Stimulated activated CD4-positive, alpha-beta T cell treated with anti-CD3 and anti-CD28 coated beads, TNF-alpha, amount 100 ng/mL, for 1 hour (primary cell): ENCODE measurements at regions not wholly inside any gene's neighbourhood (a gene's known extent, or its start where the extent isn't known, plus 50 kb on each side); places are given as distances from the start of the nearest gene placed in this dataset.
"Not testable (repeated sequence)": the region's sequence is repeated elsewhere in the genome, so short reads cannot be mapped to it uniquely, and the experiment has no call there.

Source experiments
- DNase-seq, 3 donors: peaks; one replicate each; pipeline ENCODE4 v3.0.0-alpha.2; 2020; ENCODE audit warnings: low read depth in 3 of 3, low spot score in 1 of 3

GRCh38 chr6:167688123-167688522 is 138.6 kb upstream of the AFDN start:
- no peak for DNase-seq

- no peak for DNase-seq
Measured at GRCh38 chr6:167689278-167689677, 137.4 kb upstream of the AFDN start.

- no peak for DNase-seq
Measured at GRCh38 chr6:167689751-167690150, 137.0 kb upstream of the AFDN start.

GRCh38 chr6:167690167-167690922 is 136.4 kb upstream of the AFDN start:
- not testable (repeated sequence) for DNase-seq

GRCh38 chr6:167690931-167691330 is 135.8 kb upstream of the AFDN start:
- DNase-seq = no peak

- no peak for DNase-seq
Measured at GRCh38 chr6:167691533-167692312, 135.0 kb upstream of the AFDN start.

GRCh38 chr6:167693478-167693877 is 133.2 kb upstream of the AFDN start:
- DNase-seq = not testable (repeated sequence)

GRCh38 chr6:167695831-167696230 is 130.9 kb upstream of the AFDN start:
- DNase-seq = no peak

- no peak for DNase-seq
Measured at GRCh38 chr6:167696296-167696695, 130.4 kb upstream of the AFDN start.

- no peak for DNase-seq
Measured at GRCh38 chr6:167697316-167697715, 129.4 kb upstream of the AFDN start.

- no peak for DNase-seq
Measured at GRCh38 chr6:167698540-167698939, 128.2 kb upstream of the AFDN start.

- peak in 1 of 3 donors; percentile 26 for DNase-seq
Measured at GRCh38 chr6:167699141-167699931, 127.4 kb upstream of the AFDN start.

GRCh38 chr6:167700199-167700598 is 126.5 kb upstream of the AFDN start:
- DNase-seq = no peak

GRCh38 chr6:167701010-167701409 is 125.7 kb upstream of the AFDN start:
- DNase-seq = no peak

- DNase-seq = no peak
Measured at GRCh38 chr6:167702241-167702827, 124.4 kb upstream of the AFDN start.

- DNase-seq = no peak
Measured at GRCh38 chr6:167703347-167703746, 123.4 kb upstream of the AFDN start.

GRCh38 chr6:167703781-167704180 is 122.9 kb upstream of the AFDN start:
- no peak for DNase-seq

GRCh38 chr6:167704396-167704901 is 122.3 kb upstream of the AFDN start:
- no peak for DNase-seq

- no peak for DNase-seq
Measured at GRCh38 chr6:167705211-167705750, 121.4 kb upstream of the AFDN start.

GRCh38 chr6:167706313-167707109 is 120.2 kb upstream of the AFDN start:
- peak in 1 of 3 donors; percentile 40 for DNase-seq
